PC-9 (cell line): ENCODE measurements at regions not wholly inside any gene's neighbourhood (a gene's known extent, or its start where the extent isn't known, plus 50 kb on each side); places are given as distances from the start of the nearest gene placed in this dataset.

Experiments used
- BruUV-seq: library from RNA; stranded (reverse); fragments of 400-500 nt; replicated peaks from 2 replicates; lab custom pipeline; 2021; lab: Mats Ljungman, UMichigan
- CTCF ChIA-PET: fragments of 300-600 bp; sonication (Branson Sonifier 250); formaldehyde crosslinking; loops from one replicate; lab custom pipeline; 2022; ENCODE audit warnings: antibody characterized with exemption; lab: Charles Lee
- POLR2A ChIA-PET: fragments of 300-600 bp; sonication (Branson Sonifier 250); formaldehyde crosslinking; loops from one replicate; lab custom pipeline; 2022; ENCODE audit warnings: antibody characterized with exemption; ENCODE audit not compliant: unreplicated experiment; lab: Charles Lee
- DNase-seq, 2 experiments: peaks; one replicate each; pipeline versions ENCODE4 v3.0.0 to v3.0.0-alpha.2; 2015 to 2022; ENCODE audit warnings: mixed read lengths in 1 of 2
- H2AFZ ChIP-seq: fragments of 200-600 bp; sonication (generic); 2 replicates; pipeline ENCODE4 v1.8.1; 2017; ENCODE audit warnings: antibody characterized with exemption
- H3F3A ChIP-seq: fragments of 200-600 bp; sonication (generic); 2 replicates; pipeline ENCODE4 v1.8.1; 2017; ENCODE audit warnings: antibody characterized with exemption, mild to moderate bottlenecking, low read depth; ENCODE audit not compliant: insufficient read depth
- H3K27ac ChIP-seq: fragments of 200-600 bp; sonication (generic); 2 replicates; pipeline ENCODE4 v1.6.1; 2016; ENCODE audit warnings: mixed run types
- H3K27me3 ChIP-seq: fragments of 200-600 bp; sonication (generic); 2 replicates; pipeline ENCODE4 v1.6.1; 2016; ENCODE audit warnings: low read depth, mixed run types; ENCODE audit not compliant: insufficient read depth
- H3K36me3 ChIP-seq: fragments of 200-600 bp; sonication (generic); 2 replicates; pipeline ENCODE4 v1.6.1; 2016; ENCODE audit warnings: low read depth, mixed run types
- H3K4me1 ChIP-seq: fragments of 200-600 bp; sonication (generic); replicated peaks from 2 replicates; pipeline ENCODE4 v1.6.1; 2016; ENCODE audit warnings: mixed run types; ENCODE audit not compliant: insufficient read depth
- H3K4me2 ChIP-seq: fragments of 200-600 bp; sonication (generic); 2 replicates; pipeline ENCODE4 v1.6.1; 2017; ENCODE audit warnings: mixed run types
- H3K4me3 ChIP-seq: fragments of 200-600 bp; sonication (generic); 2 replicates; pipeline ENCODE4 v1.6.1; 2016; ENCODE audit warnings: mixed run types
- H3K79me2 ChIP-seq: fragments of 200-600 bp; sonication (generic); 2 replicates; pipeline ENCODE4 v1.6.1; 2017; ENCODE audit warnings: low read depth, mixed run types
- H3K9me2 ChIP-seq: fragments of 200-600 bp; sonication (generic); 2 replicates; pipeline ENCODE4 v1.8.1; 2017; ENCODE audit warnings: mild to moderate bottlenecking; ENCODE audit not compliant: insufficient read depth
- H3K9me3 ChIP-seq: fragments of 200-600 bp; sonication (generic); 2 replicates; pipeline ENCODE4 v1.8.1; 2016; ENCODE audit warnings: low read depth; ENCODE audit not compliant: insufficient read depth
- H4K20me1 ChIP-seq: fragments of 200-600 bp; sonication (generic); 2 replicates; pipeline ENCODE4 v1.8.1; 2017; ENCODE audit not compliant: insufficient read depth
- EZH2 ChIP-seq: fragments of 200-600 bp; sonication (generic); IDR thresholded peaks from 2 replicates; pipeline ENCODE4 v1.8.0; 2017; ENCODE audit warnings: antibody characterized with exemption, low read depth
- intact Hi-C: fragments of 100-400 bp; cut with micrococcal nuclease; formaldehyde crosslinking; loops from one replicate; pipeline ENCODE4 v1.10.0; 2022; ENCODE audit not compliant: unreplicated experiment
- TF ChIP-seq, protein P1 (sequence below): fragments of 200-600 bp; sonication (generic); conservative IDR thresholded peaks from 2 replicates; pipeline ENCODE4 v1.6.1; 2017; ENCODE audit warnings: mixed run types, antibody characterized with exemption, mild to moderate bottlenecking, moderate library complexity

DNA sequence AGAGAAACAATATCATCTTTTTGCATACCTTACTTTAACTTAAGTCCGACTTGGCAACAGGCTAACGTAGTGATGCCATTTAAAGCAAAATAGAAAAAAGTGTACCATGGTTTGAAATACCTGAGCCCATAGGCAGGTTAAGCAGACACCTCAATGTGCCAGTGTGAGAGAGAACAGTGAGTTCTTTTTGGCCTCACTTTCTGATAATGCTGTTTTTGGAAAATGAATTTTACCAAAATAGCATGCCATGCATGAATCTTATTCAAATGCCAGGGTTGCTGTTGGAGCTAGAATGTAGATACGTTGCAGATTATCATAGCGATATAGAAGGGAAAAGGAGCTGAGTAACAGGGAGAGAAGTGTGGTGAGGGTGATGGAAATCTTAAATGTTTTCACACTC is 170.2 kb downstream of the OTOR start:
- H3K4me2 ChIP-seq: no peak overlapping the region
- no peaks in the 10 kb centered on the region for H4K20me1 ChIP-seq
- no peaks in the 10 kb centered on the region for H3K27me3 ChIP-seq
- H3K4me1 ChIP-seq: no peaks in the 10 kb centered on the region; the same call in 1 of the 2 replicates
- no peaks in the 10 kb centered on the region for H3K36me3 ChIP-seq
- H3K4me3 ChIP-seq: no peak overlapping the region
- ChIA-PET POLR2A (no interaction called here), CTCF (no interaction called here)
- no peaks in the 10 kb centered on the region for H3K9me3 ChIP-seq
- H3K9me2 ChIP-seq: no peaks in the 10 kb centered on the region
- no peaks in the 10 kb centered on the region for H3F3A ChIP-seq
- no peaks in the 10 kb centered on the region for H3K79me2 ChIP-seq
- intact Hi-C loops: no loop called here
- BruUV-seq: no TSS peak
- TF ChIP-seq EZH2: no peak
- TF ChIP-seq, protein P1, sequence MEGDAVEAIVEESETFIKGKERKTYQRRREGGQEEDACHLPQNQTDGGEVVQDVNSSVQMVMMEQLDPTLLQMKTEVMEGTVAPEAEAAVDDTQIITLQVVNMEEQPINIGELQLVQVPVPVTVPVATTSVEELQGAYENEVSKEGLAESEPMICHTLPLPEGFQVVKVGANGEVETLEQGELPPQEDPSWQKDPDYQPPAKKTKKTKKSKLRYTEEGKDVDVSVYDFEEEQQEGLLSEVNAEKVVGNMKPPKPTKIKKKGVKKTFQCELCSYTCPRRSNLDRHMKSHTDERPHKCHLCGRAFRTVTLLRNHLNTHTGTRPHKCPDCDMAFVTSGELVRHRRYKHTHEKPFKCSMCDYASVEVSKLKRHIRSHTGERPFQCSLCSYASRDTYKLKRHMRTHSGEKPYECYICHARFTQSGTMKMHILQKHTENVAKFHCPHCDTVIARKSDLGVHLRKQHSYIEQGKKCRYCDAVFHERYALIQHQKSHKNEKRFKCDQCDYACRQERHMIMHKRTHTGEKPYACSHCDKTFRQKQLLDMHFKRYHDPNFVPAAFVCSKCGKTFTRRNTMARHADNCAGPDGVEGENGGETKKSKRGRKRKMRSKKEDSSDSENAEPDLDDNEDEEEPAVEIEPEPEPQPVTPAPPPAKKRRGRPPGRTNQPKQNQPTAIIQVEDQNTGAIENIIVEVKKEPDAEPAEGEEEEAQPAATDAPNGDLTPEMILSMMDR: no peak
- no peak for DNase-seq
- H2AFZ ChIP-seq: no peak overlapping the region
- H3K27ac ChIP-seq: no peak overlapping the region

DNA sequence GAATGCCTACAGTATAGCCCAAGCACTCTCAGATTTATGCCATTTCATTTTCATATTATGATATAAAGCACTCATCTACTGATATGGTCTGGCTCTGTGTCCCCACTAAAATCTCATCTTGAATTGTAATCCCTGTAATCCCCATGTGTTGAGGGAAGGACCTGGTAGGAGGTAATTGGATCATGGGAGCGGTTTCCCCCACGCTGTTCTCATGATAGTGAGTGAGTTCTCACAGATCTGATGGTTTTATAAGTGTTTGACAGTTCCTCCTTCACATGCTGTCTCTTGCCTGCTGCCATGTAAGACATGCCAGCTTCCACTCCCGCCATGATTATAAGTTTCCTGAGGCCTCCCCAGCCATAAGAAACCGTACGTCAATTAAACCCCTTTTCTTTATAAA is 171.7 kb downstream of the OTOR start:
- H3F3A ChIP-seq: no peaks in the 10 kb centered on the region
- H3K4me2 ChIP-seq: no peak overlapping the region
- H3K4me3 ChIP-seq: no peak overlapping the region
- CTCF ChIA-PET: no interaction called here
- no peaks in the 10 kb centered on the region for H3K9me3 ChIP-seq
- H3K27me3 ChIP-seq: no peaks in the 10 kb centered on the region
- no peaks in the 10 kb centered on the region for H3K36me3 ChIP-seq
- H3K79me2 ChIP-seq: no peaks in the 10 kb centered on the region
- DNase-seq: no peak
- H3K27ac ChIP-seq: no peak overlapping the region
- H3K9me2 ChIP-seq: no peaks in the 10 kb centered on the region
- no peaks in the 10 kb centered on the region for H4K20me1 ChIP-seq
- intact Hi-C loops: no loop called here
- POLR2A ChIA-PET: no interaction called here
- TF ChIP-seq, protein P1: no peak
- TF ChIP-seq EZH2: no peak
- no TSS peak for BruUV-seq
- H2AFZ ChIP-seq: no peak overlapping the region
- no peaks in the 10 kb centered on the region; the same call in 1 of the 2 replicates for H3K4me1 ChIP-seq

DNA sequence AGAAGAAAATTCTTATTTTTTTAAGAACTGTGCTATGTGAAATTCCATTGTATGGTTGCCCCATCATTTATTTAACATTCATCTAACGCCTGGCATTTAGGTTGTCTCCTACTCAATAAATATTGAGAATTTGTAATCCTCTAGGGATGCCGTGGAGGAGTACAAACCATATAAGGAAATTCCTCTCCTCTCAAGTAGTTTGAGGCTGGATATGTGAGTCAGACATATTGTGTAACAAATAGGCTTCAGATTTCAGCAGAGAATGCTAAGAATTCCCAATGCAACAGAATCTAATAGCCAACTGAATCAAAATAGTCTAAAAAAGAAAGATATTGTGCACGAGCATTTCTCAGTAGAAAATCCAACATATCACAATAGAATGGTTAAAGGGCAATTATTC is 174.7 kb downstream of the OTOR start:
- TF ChIP-seq EZH2: no peak
- TF ChIP-seq, protein P1: no peak
- Histone ChIP-seq H3K27me3 (no peaks in the 10 kb centered on the region), H3K9me3 (no peaks in the 10 kb centered on the region), H3K79me2 (no peaks in the 10 kb centered on the region), H3K4me2 (0 out of 2 replicates have a peak overlapping the region, but pooled peaks have one; percentile 24), H3K4me1 (no peaks in the 10 kb centered on the region; the same call in 1 of the 2 replicates), H2AFZ (no peak overlapping the region), H3F3A (no peaks in the 10 kb centered on the region), H3K27ac (no peak overlapping the region), H3K4me3 (no peak overlapping the region), H3K36me3 (no peaks in the 10 kb centered on the region), H4K20me1 (no peaks in the 10 kb centered on the region), H3K9me2 (no peaks in the 10 kb centered on the region)
- POLR2A ChIA-PET: no interaction called here
- no TSS peak for BruUV-seq
- intact Hi-C loops: no loop called here
- peak in 1 of 2 experiments; percentile 80 for DNase-seq
- CTCF ChIA-PET: no interaction called here
